K562 (cell line): ENCODE measurements at regions not wholly inside any gene's neighbourhood (a gene's known extent, or its start where the extent isn't known, plus 50 kb on each side); places are given as distances from the start of the nearest gene placed in this dataset.
A peak's percentile ranks its signal among the peaks of the same experiment; 100 is the strongest.

Experiments used
- ARID2 ChIP-seq: fragments of 450-650 bp; IDR thresholded peaks from 2 replicates; pipeline ENCODE4 v1.6.1; 2017; ENCODE audit warnings: antibody characterized with exemption, mild to moderate bottlenecking
- CBX1 ChIP-seq: sonication (generic); IDR thresholded peaks from 2 replicates; pipeline ENCODE4 v1.6.1; 2016; ENCODE audit warnings: antibody characterized with exemption, low read depth, mild to moderate bottlenecking
- CBX8 ChIP-seq: fragments of 200-600 bp; sonication (generic); IDR thresholded peaks from 2 replicates; pipeline ENCODE4 v1.6.1; 2012; ENCODE audit warnings: borderline replicate concordance, mixed run types, low read depth, mild to moderate bottlenecking, moderate library complexity, mixed read lengths, low read length, control low read depth, inconsistent platforms; ENCODE audit not compliant: poor library complexity, severe bottlenecking; ENCODE audit errors: extremely low read depth
- ETV5 ChIP-seq: sonication (generic); formaldehyde crosslinking; IDR thresholded peaks from 2 replicates; pipeline ENCODE4 v1.4.0; 2020; ENCODE audit warnings: low read depth, mild to moderate bottlenecking, missing genetic modification reagents
- HMGN3 ChIP-seq: IDR thresholded peaks from 2 replicates; pipeline ENCODE4 v1.6.1; 2011; ENCODE audit warnings: borderline replicate concordance, low read depth, mild to moderate bottlenecking, mixed read lengths, low read length; ENCODE audit not compliant: insufficient read length; ENCODE audit errors: extremely low read depth
- MCM7 ChIP-seq, 2 experiments: fragments of 450-650 bp; IDR thresholded peaks; 2 replicates each; pipeline ENCODE4 v1.6.1; 2016 to 2018
- MYNN ChIP-seq, 2 experiments: sonication (generic); formaldehyde crosslinking in 1 of 2; IDR thresholded peaks; 2 replicates each; pipeline versions ENCODE4 v1.5.0 to v1.6.1; 2016 to 2020; ENCODE audit warnings: antibody characterized with exemption in 1 of 2, missing genetic modification reagents in 1 of 2
- NCOR1 ChIP-seq: fragments of 450-650 bp; IDR thresholded peaks from 2 replicates; pipeline ENCODE4 v1.6.1; 2016; ENCODE audit warnings: mild to moderate bottlenecking, moderate library complexity
- NELFE ChIP-seq: IDR thresholded peaks from 2 replicates; pipeline ENCODE4 v1.6.1; 2011; ENCODE audit warnings: mild to moderate bottlenecking; ENCODE audit not compliant: insufficient read depth, insufficient read length
- RBM25 ChIP-seq: fragments of 200-400 bp; formaldehyde crosslinking; IDR thresholded peaks from 2 replicates; pipeline ENCODE4 v1.6.1; 2018; ENCODE audit warnings: low read length, low read depth, moderate library complexity; ENCODE audit not compliant: severe bottlenecking
- SP2 ChIP-seq: IDR thresholded peaks from 2 replicates; pipeline ENCODE4 v1.6.1; 2011; ENCODE audit warnings: mild to moderate bottlenecking, low read depth, low read length, moderate library complexity; ENCODE audit not compliant: poor library complexity, severe bottlenecking; ENCODE audit errors: extremely low read depth
- TAL1 ChIP-seq: fragments of 450-650 bp; IDR thresholded peaks from 2 replicates; pipeline ENCODE4 v1.6.1; 2016; ENCODE audit warnings: mild to moderate bottlenecking
- ZNF253 ChIP-seq: fragments of 250-450 bp; sonication (Bioruptor Pico); conservative IDR thresholded peaks from 2 replicates; pipeline ENCODE4 v1.6.1; 2021; ENCODE audit warnings: mild to moderate bottlenecking
- TF ChIP-seq, protein P1 (sequence below): fragments of 450-650 bp; conservative IDR thresholded peaks from 2 replicates; pipeline ENCODE4 v1.6.1; 2016; ENCODE audit warnings: missing genetic modification characterization, low read depth, mild to moderate bottlenecking, control low read depth, missing compliant biosample characterization
- TF ChIP-seq, protein P2 (sequence below): fragments of 250-450 bp; sonication (Bioruptor Pico); IDR thresholded peaks from 2 replicates; pipeline ENCODE4 v1.8.0; 2022; ENCODE audit warnings: inconsistent platforms, mild to moderate bottlenecking, moderate library complexity, borderline replicate concordance
- TF ChIP-seq, protein P3 (sequence below), 3 experiments: fragments of 200-800 bp in 1 of 3; fragments of 250-450 bp in 1 of 3; fragments of 450-650 bp in 1 of 3; sonication (Bioruptor Pico) in 1 of 3; sonication (Bioruptor generic) in 1 of 3; formaldehyde crosslinking in 1 of 3; IDR thresholded peaks; 2 replicates each; pipeline versions ENCODE4 v1.6.1 to v1.8.0; 2016 to 2022; ENCODE audit warnings: mild to moderate bottlenecking in 2 of 3, missing genetic modification characterization in 2 of 3, missing compliant biosample characterization in 1 of 3, moderate library complexity in 1 of 3
- TF ChIP-seq, protein P4 (sequence below), 2 experiments: IDR thresholded peaks; 2 replicates each; pipeline ENCODE4 v1.6.1; 2012; ENCODE audit warnings: improper control_type of control experiment in 2 of 2, low read depth in 2 of 2, low read length in 2 of 2, borderline replicate concordance in 1 of 2

DNA sequence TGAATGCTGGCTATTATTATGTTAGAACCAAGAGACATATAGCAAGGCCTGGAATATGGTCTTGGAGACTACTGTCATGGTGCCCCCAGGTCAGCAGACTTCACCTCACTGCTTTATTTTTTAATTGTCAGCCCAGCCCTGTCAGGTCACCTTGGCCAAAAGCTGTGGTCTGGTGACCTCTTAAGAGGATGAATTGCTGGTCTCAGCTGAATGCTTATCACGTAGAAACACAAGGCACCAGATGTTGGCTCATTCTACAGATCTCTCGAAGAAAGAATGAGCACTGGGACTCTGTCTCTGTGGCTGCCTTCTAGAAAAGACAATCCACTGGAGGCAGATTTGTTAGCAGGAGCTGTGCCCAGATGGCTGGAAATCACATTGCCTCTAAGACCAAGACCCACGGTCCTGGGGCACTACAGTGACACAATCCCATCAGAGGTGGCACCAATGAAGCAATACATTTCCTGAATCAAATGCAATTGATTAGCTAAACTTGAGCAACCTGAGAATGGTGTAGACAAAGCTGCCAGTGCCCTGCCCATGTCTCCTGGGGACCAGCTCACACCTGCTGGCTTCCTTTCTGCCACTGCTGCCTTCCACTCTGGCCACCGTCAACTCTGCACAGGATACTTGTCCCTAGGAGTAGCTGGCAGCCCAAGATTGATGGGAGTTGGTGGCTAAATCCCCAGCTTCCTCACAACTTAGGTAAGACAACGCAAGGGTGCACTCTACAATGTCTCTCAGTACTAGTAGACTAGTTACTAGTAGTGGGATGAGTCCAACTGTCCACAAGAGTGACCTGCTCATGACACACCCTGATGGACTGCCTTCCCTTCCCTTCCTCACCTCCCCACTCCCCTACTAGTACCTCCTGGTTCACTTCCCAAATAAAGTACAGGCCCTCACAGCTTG, 384.9 kb upstream of the PROK2 start (continued):
- TF ChIP-seq MYNN (IDR thresholded peaks at IDR 0.05) (peak; percentile 73; the same call in 1 of the 2 replicates), MYNN (CRISPR knock-in tag; IDR thresholded peaks at IDR 0.05) (no peak), RBM25 (no peak), CBX1 (no peak), NCOR1 (peak; percentile 91), ZNF253 (CRISPR knock-in tag) (no peak), TAL1 (peak; percentile 91), ETV5 (CRISPR knock-in tag) (no peak), CBX8 (no peak), SP2 (no peak), ARID2 (no peak), NELFE (no peak), MCM7 (IDR thresholded peaks at IDR 0.05) (no peak), HMGN3 (no peak)
- TF ChIP-seq, protein P1, sequence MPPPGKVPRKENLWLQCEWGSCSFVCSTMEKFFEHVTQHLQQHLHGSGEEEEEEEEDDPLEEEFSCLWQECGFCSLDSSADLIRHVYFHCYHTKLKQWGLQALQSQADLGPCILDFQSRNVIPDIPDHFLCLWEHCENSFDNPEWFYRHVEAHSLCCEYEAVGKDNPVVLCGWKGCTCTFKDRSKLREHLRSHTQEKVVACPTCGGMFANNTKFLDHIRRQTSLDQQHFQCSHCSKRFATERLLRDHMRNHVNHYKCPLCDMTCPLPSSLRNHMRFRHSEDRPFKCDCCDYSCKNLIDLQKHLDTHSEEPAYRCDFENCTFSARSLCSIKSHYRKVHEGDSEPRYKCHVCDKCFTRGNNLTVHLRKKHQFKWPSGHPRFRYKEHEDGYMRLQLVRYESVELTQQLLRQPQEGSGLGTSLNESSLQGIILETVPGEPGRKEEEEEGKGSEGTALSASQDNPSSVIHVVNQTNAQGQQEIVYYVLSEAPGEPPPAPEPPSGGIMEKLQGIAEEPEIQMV (tag), result no peak
- TF ChIP-seq, protein P2, sequence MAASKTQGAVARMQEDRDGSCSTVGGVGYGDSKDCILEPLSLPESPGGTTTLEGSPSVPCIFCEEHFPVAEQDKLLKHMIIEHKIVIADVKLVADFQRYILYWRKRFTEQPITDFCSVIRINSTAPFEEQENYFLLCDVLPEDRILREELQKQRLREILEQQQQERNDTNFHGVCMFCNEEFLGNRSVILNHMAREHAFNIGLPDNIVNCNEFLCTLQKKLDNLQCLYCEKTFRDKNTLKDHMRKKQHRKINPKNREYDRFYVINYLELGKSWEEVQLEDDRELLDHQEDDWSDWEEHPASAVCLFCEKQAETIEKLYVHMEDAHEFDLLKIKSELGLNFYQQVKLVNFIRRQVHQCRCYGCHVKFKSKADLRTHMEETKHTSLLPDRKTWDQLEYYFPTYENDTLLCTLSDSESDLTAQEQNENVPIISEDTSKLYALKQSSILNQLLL (CRISPR knock-in tag), result no peak
- TF ChIP-seq, protein P3, sequence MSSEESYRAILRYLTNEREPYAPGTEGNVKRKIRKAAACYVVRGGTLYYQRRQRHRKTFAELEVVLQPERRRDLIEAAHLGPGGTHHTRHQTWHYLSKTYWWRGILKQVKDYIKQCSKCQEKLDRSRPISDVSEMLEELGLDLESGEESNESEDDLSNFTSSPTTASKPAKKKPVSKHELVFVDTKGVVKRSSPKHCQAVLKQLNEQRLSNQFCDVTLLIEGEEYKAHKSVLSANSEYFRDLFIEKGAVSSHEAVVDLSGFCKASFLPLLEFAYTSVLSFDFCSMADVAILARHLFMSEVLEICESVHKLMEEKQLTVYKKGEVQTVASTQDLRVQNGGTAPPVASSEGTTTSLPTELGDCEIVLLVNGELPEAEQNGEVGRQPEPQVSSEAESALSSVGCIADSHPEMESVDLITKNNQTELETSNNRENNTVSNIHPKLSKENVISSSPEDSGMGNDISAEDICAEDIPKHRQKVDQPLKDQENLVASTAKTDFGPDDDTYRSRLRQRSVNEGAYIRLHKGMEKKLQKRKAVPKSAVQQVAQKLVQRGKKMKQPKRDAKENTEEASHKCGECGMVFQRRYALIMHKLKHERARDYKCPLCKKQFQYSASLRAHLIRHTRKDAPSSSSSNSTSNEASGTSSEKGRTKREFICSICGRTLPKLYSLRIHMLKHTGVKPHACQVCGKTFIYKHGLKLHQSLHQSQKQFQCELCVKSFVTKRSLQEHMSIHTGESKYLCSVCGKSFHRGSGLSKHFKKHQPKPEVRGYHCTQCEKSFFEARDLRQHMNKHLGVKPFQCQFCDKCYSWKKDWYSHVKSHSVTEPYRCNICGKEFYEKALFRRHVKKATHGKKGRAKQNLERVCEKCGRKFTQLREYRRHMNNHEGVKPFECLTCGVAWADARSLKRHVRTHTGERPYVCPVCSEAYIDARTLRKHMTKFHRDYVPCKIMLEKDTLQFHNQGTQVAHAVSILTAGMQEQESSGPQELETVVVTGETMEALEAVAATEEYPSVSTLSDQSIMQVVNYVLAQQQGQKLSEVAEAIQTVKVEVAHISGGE (CRISPR knock-in tag; IDR thresholded peaks at IDR 0.05), result 0 out of 6 replicates have a peak, but pooled peaks of 1 of the 3 experiments have one; percentile 31
- TF ChIP-seq, protein P4, sequence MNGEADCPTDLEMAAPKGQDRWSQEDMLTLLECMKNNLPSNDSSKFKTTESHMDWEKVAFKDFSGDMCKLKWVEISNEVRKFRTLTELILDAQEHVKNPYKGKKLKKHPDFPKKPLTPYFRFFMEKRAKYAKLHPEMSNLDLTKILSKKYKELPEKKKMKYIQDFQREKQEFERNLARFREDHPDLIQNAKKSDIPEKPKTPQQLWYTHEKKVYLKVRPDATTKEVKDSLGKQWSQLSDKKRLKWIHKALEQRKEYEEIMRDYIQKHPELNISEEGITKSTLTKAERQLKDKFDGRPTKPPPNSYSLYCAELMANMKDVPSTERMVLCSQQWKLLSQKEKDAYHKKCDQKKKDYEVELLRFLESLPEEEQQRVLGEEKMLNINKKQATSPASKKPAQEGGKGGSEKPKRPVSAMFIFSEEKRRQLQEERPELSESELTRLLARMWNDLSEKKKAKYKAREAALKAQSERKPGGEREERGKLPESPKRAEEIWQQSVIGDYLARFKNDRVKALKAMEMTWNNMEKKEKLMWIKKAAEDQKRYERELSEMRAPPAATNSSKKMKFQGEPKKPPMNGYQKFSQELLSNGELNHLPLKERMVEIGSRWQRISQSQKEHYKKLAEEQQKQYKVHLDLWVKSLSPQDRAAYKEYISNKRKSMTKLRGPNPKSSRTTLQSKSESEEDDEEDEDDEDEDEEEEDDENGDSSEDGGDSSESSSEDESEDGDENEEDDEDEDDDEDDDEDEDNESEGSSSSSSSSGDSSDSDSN (IDR thresholded peaks at IDR 0.05; ENCODE audit: borderline replicate concordance in 1 of 2, low read depth in 2 of 2, low read length in 2 of 2), result no peak
